H9 (cell line): ENCODE measurements at regions not wholly inside any gene's neighbourhood (a gene's known extent, or its start where the extent isn't known, plus 50 kb on each side); places are given as distances from the start of the nearest gene placed in this dataset.

Experiments
- DNase-seq: peaks from one replicate; pipeline ENCODE4 v3.0.0-alpha.2; 2017
- H2AFZ ChIP-seq: one replicate; pipeline ENCODE4 v1.6.1; 2013; ENCODE audit warnings: mild to moderate bottlenecking, low read length, control low read depth, moderate library complexity
- H2AK5ac ChIP-seq: 2 replicates; pipeline ENCODE4 v1.6.1; 2013; ENCODE audit warnings: low read length, control low read depth, mixed read lengths; ENCODE audit not compliant: insufficient read length
- H2BK120ac ChIP-seq: one replicate; pipeline ENCODE4 v1.6.1; 2013; ENCODE audit warnings: low read depth, mild to moderate bottlenecking, low read length, control low read depth, inconsistent platforms; ENCODE audit not compliant: poor library complexity, severe bottlenecking
- H2BK12ac ChIP-seq: 2 replicates; pipeline ENCODE4 v1.6.1; 2013; ENCODE audit warnings: low read length, control low read depth, mixed read lengths, low read depth; ENCODE audit not compliant: insufficient read length
- H2BK15ac ChIP-seq: 2 replicates; pipeline ENCODE4 v1.6.1; 2013; ENCODE audit warnings: low read depth, low read length, control low read depth
- H2BK20ac ChIP-seq: one replicate; pipeline ENCODE4 v1.6.1; 2013; ENCODE audit warnings: low read depth, mild to moderate bottlenecking, low read length, control low read depth, inconsistent platforms; ENCODE audit not compliant: poor library complexity, severe bottlenecking
- H2BK5ac ChIP-seq: 2 replicates; pipeline ENCODE4 v1.6.1; 2013; ENCODE audit warnings: low read length, control low read depth, mixed read lengths; ENCODE audit not compliant: insufficient read length
- H3K14ac ChIP-seq: 2 replicates; pipeline ENCODE4 v1.6.1; 2013; ENCODE audit warnings: low read length, control low read depth; ENCODE audit not compliant: insufficient read depth
- H3K18ac ChIP-seq: 2 replicates; pipeline ENCODE4 v1.6.1; 2013; ENCODE audit warnings: low read depth, mild to moderate bottlenecking, mixed read lengths, low read length, control low read depth; ENCODE audit not compliant: insufficient read length
- H3K23ac ChIP-seq: 2 replicates; pipeline ENCODE4 v1.6.1; 2013; ENCODE audit warnings: low read length, control low read depth, mixed read lengths, low read depth; ENCODE audit not compliant: insufficient read length
- H3K23me2 ChIP-seq: 2 replicates; pipeline ENCODE4 v1.6.1; 2013; ENCODE audit warnings: low read depth, mild to moderate bottlenecking, mixed read lengths, low read length, control low read depth; ENCODE audit not compliant: insufficient read length, poor library complexity, severe bottlenecking
- H3K27ac ChIP-seq: 2 replicates; pipeline ENCODE4 v1.5.1; 2013; ENCODE audit warnings: low read length, control low read depth, mixed read lengths, low read depth; ENCODE audit not compliant: insufficient read length
- H3K27me3 ChIP-seq: 2 replicates; pipeline ENCODE4 v1.6.1; 2013; ENCODE audit warnings: low read length, control low read depth, inconsistent platforms; ENCODE audit not compliant: insufficient read depth
- H3K4ac ChIP-seq: 2 replicates; pipeline ENCODE4 v1.6.1; 2013; ENCODE audit warnings: low read depth, mild to moderate bottlenecking, control low read depth, inconsistent platforms, low read length, moderate library complexity
- H3K4me1 ChIP-seq: 2 replicates; pipeline ENCODE4 v1.6.1; 2013; ENCODE audit warnings: low read length, control low read depth, inconsistent platforms; ENCODE audit not compliant: insufficient read depth
- H3K4me2 ChIP-seq: 2 replicates; pipeline ENCODE4 v1.6.1; 2013; ENCODE audit warnings: low read length, control low read depth, mixed read lengths; ENCODE audit not compliant: insufficient read length, insufficient read depth
- H3K56ac ChIP-seq: 2 replicates; pipeline ENCODE4 v1.6.1; 2013; ENCODE audit warnings: low read depth, mild to moderate bottlenecking, mixed read lengths, low read length, control low read depth; ENCODE audit not compliant: insufficient read length
- H3K79me1 ChIP-seq: 2 replicates; pipeline ENCODE4 v1.6.1; 2013; ENCODE audit warnings: low read depth, mild to moderate bottlenecking, moderate library complexity, low read length, control low read depth, inconsistent platforms; ENCODE audit not compliant: insufficient read depth, poor library complexity, severe bottlenecking
- H3K79me2 ChIP-seq: 2 replicates; pipeline ENCODE4 v1.6.1; 2013; ENCODE audit warnings: low read length, control low read depth, inconsistent platforms; ENCODE audit not compliant: insufficient read depth
- H3K9ac ChIP-seq: 2 replicates; pipeline ENCODE4 v1.6.1; 2013; ENCODE audit warnings: low read length, control low read depth, mixed read lengths; ENCODE audit not compliant: insufficient read length; ENCODE audit errors: extremely low read depth
- H3K9me3 ChIP-seq: one replicate; pipeline ENCODE4 v1.6.1; 2013; ENCODE audit warnings: low read depth, low read length, inconsistent platforms; ENCODE audit not compliant: control insufficient read depth
- H3T11ph ChIP-seq: one replicate; pipeline ENCODE4 v1.6.1; 2013; ENCODE audit warnings: mild to moderate bottlenecking, low read length, control low read depth, inconsistent platforms
- H4K20me1 ChIP-seq: one replicate; pipeline ENCODE4 v1.6.1; 2013; ENCODE audit not compliant: control insufficient read depth, insufficient read length, insufficient read depth
- H4K5ac ChIP-seq: 2 replicates; pipeline ENCODE4 v1.6.1; 2013; ENCODE audit warnings: low read depth, mild to moderate bottlenecking, mixed read lengths, low read length, control low read depth; ENCODE audit not compliant: insufficient read length
- H4K8ac ChIP-seq: replicated peaks from 2 replicates; pipeline ENCODE4 v1.6.1; 2013; ENCODE audit warnings: low read length, control low read depth, mixed read lengths, low read depth; ENCODE audit not compliant: insufficient read length
- H4K91ac ChIP-seq: 2 replicates; pipeline ENCODE4 v1.6.1; 2013; ENCODE audit warnings: low read depth, mild to moderate bottlenecking, moderate library complexity, mixed read lengths, low read length, control low read depth; ENCODE audit not compliant: insufficient read length
- H3K27ac Mint-ChIP-seq, 3 experiments: 2 replicates in 2 of 3; 3 replicates in 1 of 3; pipeline ENCODE4 v1.8.0; 2020 to 2021; ENCODE audit warnings: mixed read lengths in 3 of 3, mild to moderate bottlenecking in 1 of 3, moderate library complexity in 1 of 3
- H3K27me3 Mint-ChIP-seq: 2 replicates; pipeline ENCODE4 v1.8.0; 2021; ENCODE audit warnings: low read depth, mild to moderate bottlenecking, moderate library complexity, mixed read lengths
- H3K36me3 Mint-ChIP-seq, 3 experiments: 2 replicates in 2 of 3; 3 replicates in 1 of 3; pipeline ENCODE4 v1.8.0; 2020 to 2021; ENCODE audit warnings: low read depth in 3 of 3, mixed read lengths in 3 of 3; ENCODE audit not compliant: insufficient read depth in 1 of 3
- H3K4me1 Mint-ChIP-seq, 2 experiments: 2 replicates each; pipeline ENCODE4 v1.8.0; 2020; ENCODE audit warnings: mixed read lengths in 2 of 2
- H3K4me3 Mint-ChIP-seq, 2 experiments: 2 replicates in 1 of 2; 3 replicates in 1 of 2; pipeline ENCODE4 v1.8.0; 2020 to 2021; ENCODE audit warnings: mild to moderate bottlenecking in 2 of 2, mixed read lengths in 2 of 2, moderate library complexity in 1 of 2
- H3K9me3 Mint-ChIP-seq, 2 experiments: 2 replicates in 1 of 2; 3 replicates in 1 of 2; pipeline ENCODE4 v1.8.0; 2020; ENCODE audit warnings: mild to moderate bottlenecking in 2 of 2, mixed read lengths in 2 of 2, moderate library complexity in 1 of 2
- CTCF ChIP-seq: fragments of 200-600 bp; sonication (generic); conservative IDR thresholded peaks from 3 replicates; pipeline ENCODE4 v1.8.0; 2021; ENCODE audit warnings: antibody characterized with exemption, mild to moderate bottlenecking
- WGBS: extraction: QIAGEN DNeasy Blood & Tissue Kit; methylation state at CpG from one replicate; pipeline ENCODE4 v1.1.7; 2013; ENCODE audit warnings: missing lambda C conversion rate, low lambda C conversion rate, mixed read lengths; ENCODE audit not compliant: insufficient read length; ENCODE audit errors: extremely low coverage; 5-methylcytosine and 5-hydroxymethylcytosine counted together

- Histone ChIP-seq H2BK5ac (no peak overlapping the region), H3T11ph (no peak overlapping the region), H3K4me2 (no peak overlapping the region), H4K5ac (no peak overlapping the region), H2AK5ac (no peak overlapping the region), H3K27ac (no peak overlapping the region), H2BK120ac (no peak overlapping the region), H3K79me1 (no peaks in the 10 kb centered on the region), H3K56ac (no peak overlapping the region), H4K8ac (no peak overlapping the region), H2BK15ac (no peak overlapping the region), H2AFZ (no peak overlapping the region), H3K23me2 (no peaks in the 10 kb centered on the region), H3K27me3 (no peaks in the 10 kb centered on the region), H3K4me1 (no peaks in the 10 kb centered on the region), H3K4ac (no peak overlapping the region), H4K20me1 (no peaks in the 10 kb centered on the region), H3K9me3 (peaks cover 38% of the 10 kb centered on the region), H2BK12ac (no peak overlapping the region), H3K18ac (no peak overlapping the region), H3K14ac (no peak overlapping the region), H3K79me2 (no peaks in the 10 kb centered on the region), H2BK20ac (no peak overlapping the region), H4K91ac (no peak overlapping the region), H3K9ac (no peak overlapping the region), H3K23ac (no peak overlapping the region)
- no peak overlapping the region for H3K4me3 Mint-ChIP-seq
- WGBS, result no CpG with 5 or more reads among the region's 1 CpG
- no peak for TF ChIP-seq CTCF
- H3K27me3 Mint-ChIP-seq, result peaks cover 3% of the 10 kb centered on the region; the same call in 1 of the 2 replicates
- no peak for DNase-seq
- no peaks in the 10 kb centered on the region for H3K4me1 Mint-ChIP-seq
- peaks cover 56 to 59% of the 10 kb centered on the region in 2 experiments for H3K9me3 Mint-ChIP-seq
- no peak overlapping the region; a peak in 1 of 7 replicates for H3K27ac Mint-ChIP-seq
- peaks cover 0 to 1% (median 0%) of the 10 kb centered on the region in 3 experiments; a peak in 1 of 7 replicates for H3K36me3 Mint-ChIP-seq
These were observed 273.0 kb downstream of the GLUD2 start for GRCh38 chrX:121320441-121320840.
